ENCODE measurements at regions not wholly inside any gene's neighbourhood (a gene's known extent, or its start where the extent isn't known, plus 50 kb on each side); places are given as distances from the start of the nearest gene placed in this dataset.
"Not testable (repeated sequence)": the region's sequence is repeated elsewhere in the genome, so short reads cannot be mapped to it uniquely, and the experiment has no call there.

GRCh38 chr3:147299656-147300055 lies 106.7 kb downstream of the ZIC4 start:
- H3K9me2 ChIP-seq (replicated peaks; ENCODE audit: insufficient read depth, low read length) = no peaks in the 10 kb centered on the region
- H3K4me3 ChIP-seq (ENCODE audit: insufficient read depth, low read length, poor library complexity, severe bottlenecking) = no peak overlapping the region
- no peaks in the 10 kb centered on the region for H3K9me3 ChIP-seq (ENCODE audit: insufficient read depth, low read length)
- no peak for TF ChIP-seq CTCF (IDR thresholded peaks at IDR 0.05; ENCODE audit: insufficient read depth, low read length, poor library complexity, severe bottlenecking)
- no peak for TF ChIP-seq EZH2phosphoT487 (conservative IDR thresholded peaks at IDR 0.05; ENCODE audit: low read length)
- no peak overlapping the region for H3K9ac ChIP-seq (ENCODE audit: low read length)
- H3F3A ChIP-seq (ENCODE audit: insufficient read depth) = no peaks in the 10 kb centered on the region
- no peak overlapping the region for H3K27ac ChIP-seq (ENCODE audit: low read depth, low read length)
- H3K79me2 ChIP-seq (ENCODE audit: insufficient read depth, low read length) = no peaks in the 10 kb centered on the region
- no peak overlapping the region for H2AFZ ChIP-seq (ENCODE audit: low read depth, low read length, severe bottlenecking)
- H3K27me3 ChIP-seq (ENCODE audit: low read length) = no peaks in the 10 kb centered on the region
- H3K36me3 ChIP-seq (ENCODE audit: low read length) = no peaks in the 10 kb centered on the region
- H3K4me2 ChIP-seq (ENCODE audit: low read depth, low read length, poor library complexity, severe bottlenecking) = no peak overlapping the region
- no peaks in the 10 kb centered on the region for H4K20me1 ChIP-seq (ENCODE audit: low read depth, low read length)

DNA sequence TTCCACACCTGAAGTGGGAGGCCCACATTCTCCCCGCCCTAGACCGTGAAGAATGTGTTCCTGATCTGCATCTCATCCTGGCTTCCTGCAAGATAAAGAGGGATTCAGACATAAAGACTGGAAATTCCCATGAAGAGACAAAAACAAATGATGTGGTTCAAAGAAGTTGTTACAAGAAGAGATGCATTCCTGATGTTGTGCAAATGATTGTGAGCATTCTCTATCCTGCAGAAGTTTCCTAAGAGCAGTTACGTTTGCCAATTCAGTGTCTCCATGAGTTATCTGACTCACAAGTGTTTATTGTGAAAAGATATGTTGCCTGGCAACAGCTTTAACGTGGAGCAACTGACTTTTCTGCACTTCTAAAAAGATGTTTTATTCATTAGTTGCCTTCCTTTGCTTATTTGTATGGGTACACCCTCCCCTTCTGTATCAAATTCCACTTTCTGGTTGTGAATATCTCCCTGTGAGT lies 107.8 kb downstream of the ZIC4 start:
- Histone ChIP-seq H2AFZ (ENCODE audit: low read depth, low read length, severe bottlenecking) (no peak overlapping the region), H3K36me3 (ENCODE audit: low read length) (no peaks in the 10 kb centered on the region), H3K4me2 (ENCODE audit: low read depth, low read length, poor library complexity, severe bottlenecking) (no peak overlapping the region), H4K20me1 (ENCODE audit: low read depth, low read length) (no peaks in the 10 kb centered on the region), H3F3A (ENCODE audit: insufficient read depth) (no peaks in the 10 kb centered on the region), H3K9me3 (ENCODE audit: insufficient read depth, low read length) (no peaks in the 10 kb centered on the region), H3K9me2 (replicated peaks; ENCODE audit: insufficient read depth, low read length) (no peaks in the 10 kb centered on the region), H3K27ac (ENCODE audit: low read depth, low read length) (no peak overlapping the region), H3K4me3 (ENCODE audit: insufficient read depth, low read length, poor library complexity, severe bottlenecking) (no peak overlapping the region), H3K27me3 (ENCODE audit: low read length) (no peaks in the 10 kb centered on the region), H3K79me2 (ENCODE audit: insufficient read depth, low read length) (no peaks in the 10 kb centered on the region), H3K9ac (ENCODE audit: low read length) (no peak overlapping the region)
- TF ChIP-seq CTCF (IDR thresholded peaks at IDR 0.05; ENCODE audit: insufficient read depth, low read length, poor library complexity, severe bottlenecking) (no peak), EZH2phosphoT487 (conservative IDR thresholded peaks at IDR 0.05; ENCODE audit: low read length) (no peak)

GRCh38 chr3:147297761-147298350 lies 108.5 kb downstream of the ZIC4 start:
- no peaks in the 10 kb centered on the region for H3K9me3 ChIP-seq (ENCODE audit: insufficient read depth, low read length)
- no peaks in the 10 kb centered on the region for H3F3A ChIP-seq (ENCODE audit: insufficient read depth)
- H3K27ac ChIP-seq (ENCODE audit: low read depth, low read length) = no peak overlapping the region
- H3K4me3 ChIP-seq (ENCODE audit: insufficient read depth, low read length, poor library complexity, severe bottlenecking) = no peak overlapping the region
- no peak overlapping the region for H3K9ac ChIP-seq (ENCODE audit: low read length)
- H3K9me2 ChIP-seq (replicated peaks; ENCODE audit: insufficient read depth, low read length) = no peaks in the 10 kb centered on the region
- no peaks in the 10 kb centered on the region for H4K20me1 ChIP-seq (ENCODE audit: low read depth, low read length)
- H3K27me3 ChIP-seq (ENCODE audit: low read length) = no peaks in the 10 kb centered on the region
- no peak overlapping the region for H2AFZ ChIP-seq (ENCODE audit: low read depth, low read length, severe bottlenecking)
- no peaks in the 10 kb centered on the region for H3K36me3 ChIP-seq (ENCODE audit: low read length)
- H3K4me2 ChIP-seq (ENCODE audit: low read depth, low read length, poor library complexity, severe bottlenecking) = no peak overlapping the region
- TF ChIP-seq EZH2phosphoT487 (conservative IDR thresholded peaks at IDR 0.05; ENCODE audit: low read length) = no peak
- TF ChIP-seq CTCF (IDR thresholded peaks at IDR 0.05; ENCODE audit: insufficient read depth, low read length, poor library complexity, severe bottlenecking) = no peak
- no peaks in the 10 kb centered on the region for H3K79me2 ChIP-seq (ENCODE audit: insufficient read depth, low read length)

DNA sequence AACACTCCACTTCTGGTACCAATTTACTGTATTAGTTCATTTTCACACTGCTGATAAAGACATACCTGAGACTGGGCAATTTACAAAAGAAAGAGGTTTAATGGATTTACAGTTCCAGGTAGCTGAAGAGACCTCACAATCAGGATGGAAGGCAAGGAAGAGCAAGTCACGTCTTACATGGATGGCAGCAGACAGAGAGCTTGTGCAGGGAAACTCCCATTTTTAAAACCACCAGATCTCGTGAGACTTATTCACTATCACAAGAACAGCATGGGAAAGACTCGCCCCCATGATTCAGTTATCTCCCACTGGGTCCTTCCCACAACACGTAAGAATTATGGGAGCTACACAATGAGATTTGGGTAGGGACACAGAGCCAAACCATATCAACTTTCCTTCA lies 119.0 kb downstream of the ZIC4 start:
- not testable (repeated sequence) for H3K9me2 ChIP-seq (replicated peaks; ENCODE audit: insufficient read depth, low read length); H3F3A ChIP-seq (ENCODE audit: insufficient read depth); H3K79me2 ChIP-seq (ENCODE audit: insufficient read depth, low read length); H2AFZ ChIP-seq (ENCODE audit: low read depth, low read length, severe bottlenecking); H4K20me1 ChIP-seq (ENCODE audit: low read depth, low read length); H3K36me3 ChIP-seq (ENCODE audit: low read length); H3K27me3 ChIP-seq (ENCODE audit: low read length); H3K9ac ChIP-seq (ENCODE audit: low read length); H3K27ac ChIP-seq (ENCODE audit: low read depth, low read length); H3K4me3 ChIP-seq (ENCODE audit: insufficient read depth, low read length, poor library complexity, severe bottlenecking); H3K9me3 ChIP-seq (ENCODE audit: insufficient read depth, low read length); H3K4me2 ChIP-seq (ENCODE audit: low read depth, low read length, poor library complexity, severe bottlenecking)
